ENCODE measurements at regions not wholly inside any gene's neighbourhood (a gene's known extent, or its start where the extent isn't known, plus 50 kb on each side); places are given as distances from the start of the nearest gene placed in this dataset.
"Not testable (repeated sequence)": the region's sequence is repeated elsewhere in the genome, so short reads cannot be mapped to it uniquely, and the experiment has no call there.

DNA sequence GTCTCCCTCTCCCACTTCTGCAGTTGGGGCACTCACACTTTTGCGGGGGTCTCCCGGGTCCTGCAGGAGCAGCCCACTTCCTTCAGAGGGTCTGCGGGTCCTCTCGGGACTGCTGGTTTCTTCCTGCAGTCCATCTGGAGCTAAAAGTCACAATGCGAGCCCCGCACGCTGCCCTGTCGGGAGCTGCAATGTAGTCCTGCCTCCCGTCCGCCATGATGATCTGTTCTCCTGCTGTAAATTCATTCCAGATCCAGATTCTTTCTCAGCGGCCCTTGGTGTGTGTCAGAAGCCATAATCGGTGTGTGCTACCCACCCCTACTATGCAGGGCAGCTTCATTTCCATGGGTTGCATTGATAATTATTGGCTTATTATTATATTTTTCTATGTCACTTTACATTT, 323.0 kb upstream of the ZFP42 start:
- not testable (repeated sequence) for H3K79me2 ChIP-seq (ENCODE audit: low read depth); H3K27me3 ChIP-seq; H3F3A ChIP-seq (ENCODE audit: low read depth); H3K4me3 ChIP-seq; H3K4me2 ChIP-seq; H4K20me1 ChIP-seq (ENCODE audit: low read depth); H3K4me1 Mint-ChIP-seq; DNase-seq (ENCODE audit: low spot score); H3K4me3 Mint-ChIP-seq; H3K4me1 ChIP-seq; H3K36me3 ChIP-seq; H3K9ac ChIP-seq; H3K36me3 Mint-ChIP-seq; H2AFZ ChIP-seq (replicated peaks); H3K27ac Mint-ChIP-seq; H3K9me3 ChIP-seq (ENCODE audit: low read depth); H3K27me3 Mint-ChIP-seq (ENCODE audit: insufficient read depth, low read depth); H3K9me3 Mint-ChIP-seq; H3K27ac ChIP-seq

DNA sequence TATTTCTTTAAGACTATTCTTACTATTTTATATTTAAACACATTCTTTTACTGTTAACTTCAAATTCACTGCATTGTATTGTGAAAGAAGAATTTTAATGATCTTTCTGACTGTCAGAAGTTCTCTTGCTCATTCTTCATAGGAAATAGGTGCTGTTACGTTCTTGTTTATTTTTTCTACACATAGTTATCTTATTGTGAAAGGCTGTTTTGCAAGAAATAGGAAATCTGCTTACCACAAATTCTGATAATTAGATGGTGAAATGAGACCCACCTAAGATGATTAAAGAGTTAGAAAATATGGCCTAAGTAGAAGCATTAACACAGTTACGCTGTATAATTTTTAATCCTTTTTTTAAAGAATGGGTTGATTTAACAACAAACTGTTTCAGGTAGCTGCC, 316.1 kb upstream of the ZFP42 start:
- Mint-ChIP-seq H3K4me1 (no peaks in the 10 kb centered on the region), H3K4me3 (no peak overlapping the region), H3K36me3 (no peaks in the 10 kb centered on the region), H3K9me3 (peaks cover 3% of the 10 kb centered on the region), H3K27ac (no peak overlapping the region), H3K27me3 (ENCODE audit: insufficient read depth, low read depth) (peaks cover 2% of the 10 kb centered on the region)
- Histone ChIP-seq H3K9ac (no peak overlapping the region), H3K27me3 (no peaks in the 10 kb centered on the region), H3K9me3 (ENCODE audit: low read depth) (no peaks in the 10 kb centered on the region), H3F3A (ENCODE audit: low read depth) (no peaks in the 10 kb centered on the region), H4K20me1 (ENCODE audit: low read depth) (no peaks in the 10 kb centered on the region), H3K4me1 (no peaks in the 10 kb centered on the region), H3K4me3 (no peak overlapping the region), H3K36me3 (no peaks in the 10 kb centered on the region), H3K4me2 (no peak overlapping the region), H3K79me2 (ENCODE audit: low read depth) (no peaks in the 10 kb centered on the region), H2AFZ (replicated peaks) (no peak overlapping the region), H3K27ac (no peak overlapping the region)
- DNase-seq (ENCODE audit: low spot score): no peak
- TF ChIP-seq, protein P1, sequence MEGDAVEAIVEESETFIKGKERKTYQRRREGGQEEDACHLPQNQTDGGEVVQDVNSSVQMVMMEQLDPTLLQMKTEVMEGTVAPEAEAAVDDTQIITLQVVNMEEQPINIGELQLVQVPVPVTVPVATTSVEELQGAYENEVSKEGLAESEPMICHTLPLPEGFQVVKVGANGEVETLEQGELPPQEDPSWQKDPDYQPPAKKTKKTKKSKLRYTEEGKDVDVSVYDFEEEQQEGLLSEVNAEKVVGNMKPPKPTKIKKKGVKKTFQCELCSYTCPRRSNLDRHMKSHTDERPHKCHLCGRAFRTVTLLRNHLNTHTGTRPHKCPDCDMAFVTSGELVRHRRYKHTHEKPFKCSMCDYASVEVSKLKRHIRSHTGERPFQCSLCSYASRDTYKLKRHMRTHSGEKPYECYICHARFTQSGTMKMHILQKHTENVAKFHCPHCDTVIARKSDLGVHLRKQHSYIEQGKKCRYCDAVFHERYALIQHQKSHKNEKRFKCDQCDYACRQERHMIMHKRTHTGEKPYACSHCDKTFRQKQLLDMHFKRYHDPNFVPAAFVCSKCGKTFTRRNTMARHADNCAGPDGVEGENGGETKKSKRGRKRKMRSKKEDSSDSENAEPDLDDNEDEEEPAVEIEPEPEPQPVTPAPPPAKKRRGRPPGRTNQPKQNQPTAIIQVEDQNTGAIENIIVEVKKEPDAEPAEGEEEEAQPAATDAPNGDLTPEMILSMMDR (IDR thresholded peaks at IDR 0.05): no peak
- TF ChIP-seq EZH2phosphoT487 (IDR thresholded peaks at IDR 0.05): no peak
- TF ChIP-seq EZH2 (IDR thresholded peaks at IDR 0.05): no peak

DNA sequence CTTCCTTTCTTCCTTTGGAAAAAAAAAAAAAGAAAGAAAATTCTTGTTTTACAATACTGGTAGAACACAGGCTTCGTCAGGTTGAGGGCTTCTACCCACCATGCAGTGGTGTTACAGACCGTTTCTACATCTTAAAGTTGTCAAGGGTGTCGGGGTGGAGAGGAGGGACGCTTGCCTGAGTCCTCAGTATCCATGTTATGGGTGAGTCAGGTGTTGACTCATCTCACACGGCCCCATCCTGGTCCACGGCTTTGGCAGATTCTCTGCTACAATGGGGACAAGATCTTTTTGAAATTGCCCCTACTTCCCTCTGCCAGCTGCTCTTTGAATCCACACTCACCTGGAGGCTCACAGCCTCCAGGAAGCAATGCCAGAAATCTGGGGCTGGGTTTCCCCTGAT, 310.3 kb upstream of the ZFP42 start:
- H3F3A ChIP-seq (ENCODE audit: low read depth): no peaks in the 10 kb centered on the region
- H3K4me3 Mint-ChIP-seq: no peak overlapping the region
- H3K36me3 Mint-ChIP-seq: no peaks in the 10 kb centered on the region
- H3K27me3 ChIP-seq: no peaks in the 10 kb centered on the region
- no peak overlapping the region for H3K9ac ChIP-seq
- no peaks in the 10 kb centered on the region for H3K9me3 ChIP-seq (ENCODE audit: low read depth)
- H3K36me3 ChIP-seq: no peaks in the 10 kb centered on the region
- DNase-seq (ENCODE audit: low spot score): no peak
- H3K27me3 Mint-ChIP-seq (ENCODE audit: insufficient read depth, low read depth): peaks cover 2% of the 10 kb centered on the region
- H4K20me1 ChIP-seq (ENCODE audit: low read depth): no peaks in the 10 kb centered on the region
- no peaks in the 10 kb centered on the region for H3K4me1 ChIP-seq
- no peaks in the 10 kb centered on the region for H3K9me3 Mint-ChIP-seq
- no peak overlapping the region for H3K4me2 ChIP-seq
- no peak overlapping the region for H3K27ac Mint-ChIP-seq
- no peaks in the 10 kb centered on the region for H3K79me2 ChIP-seq (ENCODE audit: low read depth)
- H3K4me3 ChIP-seq: no peak overlapping the region
- no peak overlapping the region for H2AFZ ChIP-seq (replicated peaks)
- TF ChIP-seq EZH2 (IDR thresholded peaks at IDR 0.05) (no peak), EZH2phosphoT487 (IDR thresholded peaks at IDR 0.05) (no peak)
- TF ChIP-seq, protein P1 (IDR thresholded peaks at IDR 0.05): no peak
- no peaks in the 10 kb centered on the region for H3K4me1 Mint-ChIP-seq
- H3K27ac ChIP-seq: no peak overlapping the region

DNA sequence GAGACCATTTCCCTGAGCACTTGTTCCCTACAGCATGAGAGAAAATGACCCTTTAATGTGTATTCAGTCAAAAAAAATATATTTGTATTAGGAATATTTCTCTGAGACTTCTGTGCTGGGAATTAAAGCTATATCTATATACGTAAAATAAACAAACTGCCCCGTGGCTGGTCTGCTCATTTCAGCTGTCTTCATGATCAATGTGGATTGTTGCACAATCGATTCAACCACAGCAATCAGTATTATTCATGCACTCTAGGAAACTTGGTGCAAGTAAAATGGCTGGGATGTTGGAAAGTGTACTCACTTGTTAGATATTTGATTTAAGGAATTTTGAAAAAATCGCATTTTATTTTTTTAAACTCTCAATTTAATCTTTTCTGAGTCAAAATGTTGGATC, 307.9 kb upstream of the ZFP42 start:
- Histone ChIP-seq H3F3A (ENCODE audit: low read depth) (no peaks in the 10 kb centered on the region), H2AFZ (replicated peaks) (no peak overlapping the region), H3K9me3 (ENCODE audit: low read depth) (no peaks in the 10 kb centered on the region), H3K4me2 (no peak overlapping the region), H3K4me3 (no peak overlapping the region), H3K27me3 (no peaks in the 10 kb centered on the region), H3K36me3 (no peaks in the 10 kb centered on the region), H3K4me1 (no peaks in the 10 kb centered on the region), H3K79me2 (ENCODE audit: low read depth) (no peaks in the 10 kb centered on the region), H3K27ac (no peak overlapping the region), H4K20me1 (ENCODE audit: low read depth) (no peaks in the 10 kb centered on the region), H3K9ac (no peak overlapping the region)
- no peaks in the 10 kb centered on the region for H3K36me3 Mint-ChIP-seq
- TF ChIP-seq, protein P1 (IDR thresholded peaks at IDR 0.05): no peak
- no peak for TF ChIP-seq EZH2phosphoT487 (IDR thresholded peaks at IDR 0.05)
- H3K27ac Mint-ChIP-seq: no peak overlapping the region
- no peaks in the 10 kb centered on the region for H3K4me1 Mint-ChIP-seq
- H3K27me3 Mint-ChIP-seq (ENCODE audit: insufficient read depth, low read depth): no peaks in the 10 kb centered on the region
- H3K4me3 Mint-ChIP-seq: no peak overlapping the region
- no peaks in the 10 kb centered on the region for H3K9me3 Mint-ChIP-seq
- no peak for DNase-seq (ENCODE audit: low spot score)

Data from neural progenitor cell (in vitro differentiated cells).